Forelimb muscle (tissue), 1 donor: ENCODE measurements at regions not wholly inside any gene's neighbourhood (a gene's known extent, or its start where the extent isn't known, plus 50 kb on each side); places are given as distances from the start of the nearest gene placed in this dataset.
"Not testable (repeated sequence)": the region's sequence is repeated elsewhere in the genome, so short reads cannot be mapped to it uniquely, and the experiment has no call there.

ENCODE experiments used
- DNase-seq: peaks from one replicate; pipeline ENCODE4 v3.0.0-alpha.2; 2013; ENCODE audit warnings: low read depth

- no peak for DNase-seq
Measured at GRCh38 chr4:3879681-3880614, 113.8 kb downstream of the ADRA2C start.

GRCh38 chr4:3880615-3881120, 114.5 kb downstream of the ADRA2C start:
- peak; percentile 11 for DNase-seq

GRCh38 chr4:3882316-3882885, 116.2 kb downstream of the ADRA2C start:
- not testable (repeated sequence) for DNase-seq

- not testable (repeated sequence) for DNase-seq
Measured at GRCh38 chr4:3884261-3884660, 118.1 kb downstream of the ADRA2C start.

GRCh38 chr4:3893590-3893989, 127.4 kb downstream of the ADRA2C start:
- not testable (repeated sequence) for DNase-seq

- not testable (repeated sequence) for DNase-seq
Measured at GRCh38 chr4:3894086-3894959, 128.1 kb downstream of the ADRA2C start.

- DNase-seq: no peak
Measured at GRCh38 chr4:3896441-3896840, 130.3 kb downstream of the ADRA2C start.

- DNase-seq: not testable (repeated sequence)
Measured at GRCh38 chr4:3896871-3897578, 130.8 kb downstream of the ADRA2C start.

GRCh38 chr4:3898098-3898497, 131.9 kb downstream of the ADRA2C start:
- DNase-seq: no peak

- DNase-seq: not testable (repeated sequence)
Measured at GRCh38 chr4:3898928-3899327, 132.7 kb downstream of the ADRA2C start.

- not testable (repeated sequence) for DNase-seq
Measured at GRCh38 chr4:3904264-3904955, 138.2 kb downstream of the ADRA2C start.

GRCh38 chr4:3909616-3910015, 143.4 kb downstream of the ADRA2C start:
- not testable (repeated sequence) for DNase-seq

GRCh38 chr4:3910161-3910950, 144.2 kb downstream of the ADRA2C start:
- not testable (repeated sequence) for DNase-seq

- DNase-seq: no peak
Measured at GRCh38 chr4:3911252-3911856, 145.2 kb downstream of the ADRA2C start.

- DNase-seq: not testable (repeated sequence)
Measured at GRCh38 chr4:3914511-3914910, 148.3 kb downstream of the ADRA2C start.

- DNase-seq: not testable (repeated sequence)
Measured at GRCh38 chr4:3919509-3919908, 153.3 kb downstream of the ADRA2C start.

GRCh38 chr4:3921902-3922301, 155.7 kb downstream of the ADRA2C start:
- DNase-seq: not testable (repeated sequence)

GRCh38 chr4:3925841-3926240, 159.7 kb downstream of the ADRA2C start:
- DNase-seq: not testable (repeated sequence)

GRCh38 chr4:3926271-3926670, 160.1 kb downstream of the ADRA2C start:
- not testable (repeated sequence) for DNase-seq
